GM12875 (cell line): ENCODE measurements at regions not wholly inside any gene's neighbourhood (a gene's known extent, or its start where the extent isn't known, plus 50 kb on each side); places are given as distances from the start of the nearest gene placed in this dataset.

Source experiments
- H3K4me3 ChIP-seq: one replicate; pipeline ENCODE4 v1.5.1; 2011; ENCODE audit warnings: low read depth, low read length, control low read depth
- TF ChIP-seq, protein P1 (sequence below): IDR thresholded peaks from 2 replicates; pipeline ENCODE4 v1.5.1; 2011; ENCODE audit warnings: low read depth, mild to moderate bottlenecking, control low read depth, inconsistent platforms, low read length, moderate library complexity, borderline replicate concordance; ENCODE audit not compliant: insufficient read depth

DNA sequence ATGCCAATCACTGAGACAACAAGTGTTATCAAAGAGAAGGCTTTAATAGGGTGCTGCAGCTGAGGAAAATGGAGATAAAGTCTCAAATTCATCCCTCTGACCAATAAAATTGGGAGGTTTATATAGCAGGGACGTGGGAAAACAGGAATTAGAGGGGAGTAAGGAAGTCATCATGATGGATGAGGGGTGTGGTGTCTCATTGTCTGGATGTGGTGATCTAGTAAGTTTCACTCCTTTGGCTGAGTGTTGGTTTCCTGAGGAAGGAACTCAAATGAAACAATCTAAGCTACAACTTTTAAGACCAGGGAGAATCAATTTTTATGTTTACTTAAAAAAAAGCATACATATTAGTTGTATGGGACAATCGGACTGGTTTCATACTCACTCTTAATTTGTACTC is 491.0 kb upstream of the KIRREL3 start:
- no peak overlapping the region for H3K4me3 ChIP-seq
- TF ChIP-seq, protein P1, sequence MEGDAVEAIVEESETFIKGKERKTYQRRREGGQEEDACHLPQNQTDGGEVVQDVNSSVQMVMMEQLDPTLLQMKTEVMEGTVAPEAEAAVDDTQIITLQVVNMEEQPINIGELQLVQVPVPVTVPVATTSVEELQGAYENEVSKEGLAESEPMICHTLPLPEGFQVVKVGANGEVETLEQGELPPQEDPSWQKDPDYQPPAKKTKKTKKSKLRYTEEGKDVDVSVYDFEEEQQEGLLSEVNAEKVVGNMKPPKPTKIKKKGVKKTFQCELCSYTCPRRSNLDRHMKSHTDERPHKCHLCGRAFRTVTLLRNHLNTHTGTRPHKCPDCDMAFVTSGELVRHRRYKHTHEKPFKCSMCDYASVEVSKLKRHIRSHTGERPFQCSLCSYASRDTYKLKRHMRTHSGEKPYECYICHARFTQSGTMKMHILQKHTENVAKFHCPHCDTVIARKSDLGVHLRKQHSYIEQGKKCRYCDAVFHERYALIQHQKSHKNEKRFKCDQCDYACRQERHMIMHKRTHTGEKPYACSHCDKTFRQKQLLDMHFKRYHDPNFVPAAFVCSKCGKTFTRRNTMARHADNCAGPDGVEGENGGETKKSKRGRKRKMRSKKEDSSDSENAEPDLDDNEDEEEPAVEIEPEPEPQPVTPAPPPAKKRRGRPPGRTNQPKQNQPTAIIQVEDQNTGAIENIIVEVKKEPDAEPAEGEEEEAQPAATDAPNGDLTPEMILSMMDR: no peak

DNA sequence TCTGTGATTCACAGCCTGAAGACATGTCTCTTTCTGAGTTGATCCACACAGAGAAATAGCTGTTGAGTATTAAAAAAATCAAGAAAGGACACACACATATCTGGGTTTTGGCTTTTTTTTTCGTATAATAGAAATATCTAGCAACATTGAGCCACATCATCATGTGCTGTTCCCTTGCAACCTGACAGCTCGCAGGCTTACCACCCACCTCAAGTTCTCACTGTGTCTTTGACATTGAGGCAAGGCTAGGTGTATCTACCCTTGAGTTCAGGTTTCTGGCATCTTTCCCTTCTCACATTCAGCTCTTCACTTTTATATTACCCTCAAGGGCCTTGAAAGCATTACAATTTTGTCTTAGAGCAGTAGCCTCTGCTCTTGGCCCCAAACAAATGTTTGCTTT is 490.3 kb upstream of the KIRREL3 start:
- TF ChIP-seq, protein P1: no peak
- H3K4me3 ChIP-seq: no peak overlapping the region

DNA sequence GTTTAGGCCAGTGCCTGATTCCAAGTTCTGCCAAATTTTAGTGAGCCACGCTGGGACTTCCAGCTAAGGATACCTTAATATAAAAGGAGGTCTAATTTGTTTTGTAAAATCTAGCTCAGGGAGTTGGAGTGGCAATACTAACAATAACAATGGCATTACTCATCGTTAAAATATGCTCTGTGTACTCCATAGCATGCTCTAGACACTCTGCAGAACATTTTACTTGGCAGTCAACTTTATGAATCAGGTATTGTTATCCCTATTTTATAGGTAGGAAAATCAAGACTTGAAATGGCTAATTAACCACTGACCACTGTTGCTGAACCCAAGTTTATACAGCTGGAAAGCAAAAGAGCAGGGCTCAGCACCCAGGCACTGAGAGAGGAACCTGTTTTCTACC is 485.0 kb upstream of the KIRREL3 start:
- TF ChIP-seq, protein P1: no peak

DNA sequence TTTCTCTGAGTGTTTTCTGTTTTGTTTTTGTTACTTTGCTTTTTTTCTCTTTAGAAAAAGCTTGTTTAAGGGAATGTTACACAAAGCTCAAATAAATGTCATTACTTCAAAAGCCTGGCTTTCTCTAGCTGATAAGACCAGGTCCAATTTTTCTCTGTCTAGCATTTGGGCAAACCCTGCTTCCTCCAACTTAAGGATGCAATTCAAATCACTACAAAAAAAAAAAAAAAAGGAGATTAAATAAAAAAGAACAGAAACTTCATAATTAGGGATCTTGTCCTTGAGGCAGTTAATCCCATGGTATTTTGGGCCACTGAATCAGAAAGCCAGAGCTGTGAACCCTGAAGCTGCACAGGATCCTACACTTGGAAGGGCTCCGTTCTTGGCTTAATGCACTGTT is 480.8 kb upstream of the KIRREL3 start:
- no peak overlapping the region for H3K4me3 ChIP-seq
- TF ChIP-seq, protein P1: no peak

More for the DNA sequence above, 485.0 kb upstream of the KIRREL3 start:
- H3K4me3 ChIP-seq: no peak overlapping the region

DNA sequence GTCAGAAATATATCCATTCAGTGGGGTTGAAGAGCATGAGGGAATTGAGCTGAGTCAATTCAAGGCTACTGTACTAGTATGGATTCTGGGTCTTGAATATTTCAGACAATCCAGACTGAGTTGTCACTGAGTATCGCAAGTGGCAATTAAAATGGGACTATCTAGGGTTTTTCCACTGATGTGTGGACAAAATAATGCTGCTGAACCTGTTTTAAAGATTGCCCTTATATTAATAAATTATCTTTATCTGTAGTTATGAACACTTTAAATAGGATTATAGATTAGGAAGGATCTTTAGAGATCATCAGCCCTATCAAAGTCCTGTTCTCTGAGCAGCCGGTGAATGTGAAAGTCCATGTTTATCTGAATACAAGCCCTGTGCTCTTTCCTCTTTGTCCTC is 478.3 kb upstream of the KIRREL3 start:
- TF ChIP-seq, protein P1: no peak
- H3K4me3 ChIP-seq: no peak overlapping the region

DNA sequence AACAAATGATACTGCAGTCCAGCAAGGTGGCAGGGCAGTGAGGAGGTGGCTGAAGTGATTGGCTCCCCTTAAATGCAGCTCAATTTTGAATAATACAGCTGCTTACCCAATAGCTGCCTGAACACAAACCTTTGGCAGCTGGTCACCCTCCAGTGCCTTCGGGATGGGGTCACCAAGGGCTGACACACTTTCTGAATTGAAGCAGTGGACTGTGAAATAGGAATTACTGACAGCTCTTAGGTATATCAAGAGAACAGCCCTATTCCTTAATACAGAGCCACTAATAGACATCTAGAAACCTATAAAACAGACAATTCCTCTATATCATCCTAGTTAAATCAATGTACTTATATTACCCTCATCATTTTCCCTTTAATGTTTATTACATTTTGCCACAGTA is 474.2 kb upstream of the KIRREL3 start:
- no peak overlapping the region for H3K4me3 ChIP-seq
- TF ChIP-seq, protein P1: no peak

DNA sequence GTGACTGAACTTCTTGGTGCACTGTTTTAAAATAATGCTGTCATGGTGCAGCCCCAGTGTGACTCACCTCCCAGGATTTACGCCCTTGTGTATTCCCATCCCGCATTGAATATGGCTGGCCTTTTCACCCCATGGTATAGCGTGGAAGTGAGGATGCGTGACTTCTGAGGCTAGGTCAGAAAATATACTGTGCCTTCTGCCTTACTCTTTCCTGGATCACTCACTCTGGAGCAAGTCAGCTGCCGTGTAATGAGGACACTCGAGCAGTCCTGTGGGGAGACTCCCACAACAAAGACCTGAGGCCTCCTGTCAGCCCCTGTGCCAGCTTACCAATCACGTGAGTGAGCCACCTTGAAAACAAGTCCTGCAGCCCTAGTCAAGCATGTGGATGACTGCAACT is 471.9 kb upstream of the KIRREL3 start:
- TF ChIP-seq, protein P1: no peak
- no peak overlapping the region for H3K4me3 ChIP-seq
